SW 1271 (cell line): ENCODE measurements at regions not wholly inside any gene's neighbourhood (a gene's known extent, or its start where the extent isn't known, plus 50 kb on each side); places are given as distances from the start of the nearest gene placed in this dataset.
"Not testable (repeated sequence)": the region's sequence is repeated elsewhere in the genome, so short reads cannot be mapped to it uniquely, and the experiment has no call there.

Experiments
- DNase-seq, 2 experiments: peaks; one replicate each; lab custom pipeline; 2025; lab: John Stamatoyannopoulos, UW

DNA sequence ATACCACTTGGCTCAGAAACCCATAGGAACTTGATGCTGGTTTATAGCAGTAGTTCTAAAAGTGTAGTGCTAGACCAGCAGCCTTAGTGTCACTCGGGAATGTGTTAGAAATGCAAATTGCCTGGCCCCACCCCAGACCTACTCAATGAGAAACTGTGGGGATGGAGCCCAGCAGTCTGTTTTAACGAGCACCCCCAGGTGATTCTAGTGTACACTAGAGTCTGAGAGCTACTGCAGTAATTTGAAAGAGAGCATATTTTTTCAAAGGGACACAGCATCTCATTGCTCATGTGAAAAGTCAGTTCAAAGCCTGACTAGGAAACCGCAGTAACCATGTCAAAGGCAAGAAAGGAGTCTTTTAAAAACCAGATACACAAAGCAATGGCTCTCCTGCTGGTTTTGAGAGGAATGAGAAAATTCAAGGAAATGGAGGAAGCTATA is 313.4 kb downstream of the SQOR start:
- DNase-seq, result no peak

DNA sequence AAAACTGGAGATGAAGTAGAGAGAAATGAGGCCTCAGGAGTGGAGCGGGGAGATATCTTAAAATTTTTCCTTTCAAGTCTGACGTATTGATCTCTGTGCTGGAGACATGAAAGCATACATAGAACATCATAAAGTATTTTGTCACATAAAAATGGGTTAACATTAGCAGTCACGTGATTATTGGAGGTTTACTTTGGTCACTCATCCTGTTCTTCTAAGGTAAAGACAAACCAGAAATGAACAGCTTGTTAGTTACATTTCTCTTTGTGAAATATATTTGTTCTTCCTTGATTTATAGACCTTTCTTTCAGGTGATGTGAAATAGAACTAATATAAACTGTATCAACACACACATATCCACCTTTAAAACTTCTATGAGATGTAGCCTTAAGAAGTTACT is 324.1 kb downstream of the SQOR start:
- no peak for DNase-seq

DNA sequence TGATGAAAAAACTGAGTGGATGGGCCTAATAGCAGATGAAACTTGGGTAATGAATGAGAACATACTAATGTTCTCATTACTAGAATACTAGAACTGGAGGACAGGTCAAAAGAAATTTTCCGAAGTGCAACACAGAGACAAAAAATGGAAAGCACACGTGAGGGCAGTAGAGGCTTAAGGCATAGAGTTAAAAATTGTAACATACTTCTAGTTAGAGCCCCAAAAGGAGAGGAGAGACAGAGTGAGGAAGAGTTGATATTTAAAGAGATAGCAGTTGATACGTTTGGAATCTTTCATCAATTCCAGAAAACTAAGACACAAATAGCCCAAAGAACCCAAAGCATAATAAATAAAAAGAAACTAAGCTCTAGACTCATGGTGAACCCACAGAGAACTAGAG is 327.9 kb downstream of the SQOR start:
- DNase-seq, result no peak

DNA sequence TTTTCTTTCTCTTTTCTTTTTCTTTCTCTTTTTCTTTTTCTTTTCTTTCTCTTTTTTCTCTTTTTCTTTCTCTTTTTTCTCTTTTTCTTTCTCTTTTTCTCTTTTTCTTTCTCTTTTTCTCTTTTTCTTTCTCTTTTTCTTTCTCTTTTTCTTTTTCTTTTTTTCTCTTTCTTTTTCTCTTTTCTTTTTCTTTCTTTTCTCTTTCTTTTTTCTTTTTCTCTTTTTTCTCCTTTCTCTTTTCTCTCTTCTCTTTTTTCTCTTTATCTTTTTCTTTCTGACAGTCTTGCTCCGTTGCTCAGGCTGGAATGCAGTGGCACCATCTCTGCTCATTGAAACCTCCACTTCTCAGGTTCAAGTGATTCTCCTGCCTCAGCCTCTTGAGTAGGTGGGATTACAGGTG is 335.7 kb downstream of the SQOR start:
- no peak for DNase-seq

DNA sequence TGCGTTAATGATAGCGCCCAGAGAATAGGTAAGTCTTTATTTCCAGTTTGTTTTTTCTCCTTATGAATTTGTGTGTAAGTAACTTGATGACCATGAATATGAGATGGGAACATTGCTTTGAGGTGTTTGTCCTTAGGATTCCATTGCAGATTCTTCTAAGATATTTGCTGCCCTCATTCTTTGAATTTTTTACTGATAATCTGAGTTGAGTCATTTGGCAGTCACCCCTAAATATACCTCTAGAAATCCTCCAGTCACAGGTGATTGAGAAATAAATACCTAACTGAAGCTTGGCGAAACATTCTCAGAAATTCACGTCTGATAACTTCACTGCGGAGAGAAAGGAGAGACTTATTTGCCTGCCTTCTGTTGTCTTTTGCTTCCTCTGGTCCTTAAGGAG is 345.5 kb downstream of the SQOR start:
- DNase-seq, result no peak

DNA sequence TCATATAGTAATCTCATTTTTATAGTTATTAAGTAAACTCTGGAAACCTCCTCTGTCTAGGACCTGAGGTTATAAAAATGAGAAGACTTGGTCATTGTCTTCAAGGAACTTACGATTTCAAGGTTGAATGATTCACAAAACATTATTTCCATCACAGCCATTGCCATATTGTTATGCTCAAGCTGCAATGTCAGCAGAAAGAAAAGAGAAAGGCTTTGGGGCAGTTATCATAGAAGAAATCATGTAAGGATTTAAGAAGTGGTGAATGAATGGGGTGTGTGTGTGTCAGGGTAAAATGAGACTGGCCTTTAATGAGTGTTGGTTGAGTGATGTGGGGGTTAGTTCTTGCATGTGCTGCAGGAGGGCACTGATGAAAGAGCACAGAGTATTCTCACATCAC is 346.8 kb downstream of the SQOR start:
- DNase-seq, result no peak

DNA sequence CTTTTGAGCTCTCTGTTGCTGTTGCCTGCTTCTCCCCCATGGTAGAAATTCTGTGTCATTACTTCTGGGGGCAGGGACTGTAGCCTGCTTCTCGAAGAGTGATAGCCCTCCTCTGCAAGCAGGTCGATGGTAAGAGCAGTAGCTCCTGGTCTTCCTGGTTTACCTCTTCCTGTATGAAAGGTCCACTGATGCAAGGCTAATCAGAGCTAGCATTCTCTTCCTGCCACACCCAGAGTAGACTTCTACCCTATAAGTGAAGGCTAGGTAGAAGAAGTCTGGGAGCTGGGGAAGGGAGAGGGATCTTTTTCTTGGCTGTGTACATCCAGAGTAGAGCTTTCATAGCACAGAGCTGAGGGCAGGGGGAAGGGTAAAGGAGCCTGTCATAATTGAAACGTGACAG is 357.0 kb downstream of the SQOR start:
- no peak for DNase-seq

DNA sequence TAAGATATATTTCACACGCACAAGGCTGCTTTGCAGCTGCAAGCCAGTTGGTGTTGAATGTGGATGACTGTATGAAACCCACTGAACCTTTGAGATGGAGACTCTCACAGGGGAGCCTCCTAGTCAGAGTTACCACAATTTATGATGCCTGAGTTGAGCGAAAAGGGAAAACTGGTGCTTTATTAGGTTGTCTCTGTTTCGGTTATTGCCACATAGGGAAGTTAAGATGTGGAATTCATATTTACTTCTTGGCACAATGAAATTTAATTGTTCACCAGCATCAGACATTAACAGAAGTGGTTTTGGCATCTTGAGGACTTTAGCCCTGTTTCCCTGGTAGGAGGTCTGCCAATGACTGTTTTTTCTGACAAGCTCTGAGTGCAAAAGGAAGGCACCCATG is 358.2 kb downstream of the SQOR start:
- DNase-seq, result no peak

DNA sequence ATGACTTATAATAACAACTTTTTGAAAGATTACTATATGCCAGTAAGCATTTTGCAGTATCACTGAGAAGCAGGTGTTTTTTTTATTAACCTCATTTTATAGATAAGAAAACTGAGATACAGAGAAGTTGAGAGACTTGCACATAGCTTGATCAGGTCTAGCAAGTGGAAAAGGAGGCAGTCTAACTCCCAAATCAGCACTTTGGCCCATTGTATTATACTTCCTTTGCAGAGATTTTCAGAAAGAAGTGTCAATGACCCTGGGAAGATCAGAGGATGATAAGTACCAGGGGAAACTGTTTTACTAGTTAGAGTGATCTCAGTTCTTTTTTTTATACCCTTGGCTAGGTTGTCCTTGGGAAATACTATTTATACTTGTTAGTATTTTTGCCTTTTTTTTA is 358.7 kb downstream of the SQOR start:
- no peak for DNase-seq

DNA sequence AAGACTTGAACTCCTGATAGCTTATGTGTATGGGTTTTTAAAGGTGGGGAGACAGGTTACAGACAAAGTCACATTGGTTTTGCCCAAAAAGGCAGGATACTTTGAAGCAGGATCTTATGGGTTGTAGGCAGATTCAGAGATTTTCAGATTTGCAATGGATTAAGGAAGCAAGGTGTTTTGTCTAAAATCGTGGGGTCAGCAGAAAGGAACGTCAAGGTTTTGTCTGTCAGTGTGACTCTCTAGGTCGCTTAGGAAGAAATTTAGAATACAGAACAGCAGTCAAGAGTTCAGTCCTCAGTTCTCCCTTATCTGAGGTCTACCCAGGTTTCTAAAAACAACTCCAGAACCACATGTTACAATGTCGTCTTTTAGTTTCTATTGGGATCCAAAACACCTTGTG is 361.0 kb downstream of the SQOR start:
- no peak for DNase-seq

DNA sequence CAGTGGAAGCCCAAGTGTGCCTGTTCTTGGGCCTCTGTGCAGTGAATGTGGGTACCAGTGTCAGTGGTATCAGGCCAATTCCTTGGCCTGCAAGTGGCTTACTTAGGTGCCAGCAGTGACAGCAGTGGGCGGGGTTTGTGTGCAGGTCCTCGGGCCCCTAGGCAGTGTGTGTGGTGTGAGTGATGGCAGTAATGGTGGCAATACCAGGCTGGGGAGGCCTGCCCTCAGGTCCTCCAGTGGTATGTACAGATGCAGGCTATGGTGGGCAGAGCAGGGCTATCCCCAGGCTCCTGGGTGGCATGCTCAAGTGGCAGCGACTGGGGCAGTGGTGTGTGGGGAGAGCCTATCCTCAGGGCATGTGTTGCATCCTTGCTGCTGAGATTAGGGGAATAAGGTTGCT is 379.7 kb downstream of the SQOR start:
- DNase-seq, result no peak

DNA sequence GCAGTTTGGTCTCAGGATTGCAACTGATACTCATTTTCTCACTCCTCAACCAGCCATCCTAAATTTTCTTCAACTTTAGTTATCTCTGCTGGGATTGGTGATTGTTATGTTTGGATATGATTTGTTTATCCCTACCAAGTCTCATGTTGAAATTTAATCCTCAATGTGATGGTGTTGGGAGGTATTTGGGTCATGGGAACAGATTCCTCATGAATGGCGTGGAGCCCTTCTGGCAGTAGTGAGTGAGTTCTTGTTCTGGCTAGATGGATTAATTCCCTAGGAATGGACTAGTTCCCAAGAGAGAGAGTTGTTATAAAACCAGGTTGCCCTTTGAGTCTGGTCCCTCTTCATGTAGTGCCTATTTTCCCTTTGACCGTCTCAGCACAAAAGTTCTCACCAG is 399.9 kb downstream of the SQOR start:
- DNase-seq, result no peak

DNA sequence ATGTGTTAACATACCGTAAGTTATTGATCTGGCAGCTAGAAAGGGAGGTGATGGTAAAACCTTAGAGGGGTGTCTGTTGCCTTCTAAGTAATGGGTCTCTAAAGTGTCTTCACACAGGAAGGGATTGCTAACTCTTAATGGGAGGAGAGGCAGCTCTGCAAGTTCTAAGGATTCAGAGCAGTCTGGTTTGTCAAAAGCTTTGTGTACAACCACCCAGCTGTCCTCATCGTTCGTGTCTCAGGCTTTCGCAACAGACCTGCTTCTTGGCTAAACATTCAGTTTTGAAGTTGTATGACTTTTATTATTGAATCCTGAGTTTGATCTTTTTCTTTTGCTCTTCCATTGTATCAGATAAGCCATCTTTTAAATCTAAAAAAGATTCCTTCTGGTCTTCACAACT is 404.9 kb downstream of the SQOR start:
- no peak for DNase-seq

DNA sequence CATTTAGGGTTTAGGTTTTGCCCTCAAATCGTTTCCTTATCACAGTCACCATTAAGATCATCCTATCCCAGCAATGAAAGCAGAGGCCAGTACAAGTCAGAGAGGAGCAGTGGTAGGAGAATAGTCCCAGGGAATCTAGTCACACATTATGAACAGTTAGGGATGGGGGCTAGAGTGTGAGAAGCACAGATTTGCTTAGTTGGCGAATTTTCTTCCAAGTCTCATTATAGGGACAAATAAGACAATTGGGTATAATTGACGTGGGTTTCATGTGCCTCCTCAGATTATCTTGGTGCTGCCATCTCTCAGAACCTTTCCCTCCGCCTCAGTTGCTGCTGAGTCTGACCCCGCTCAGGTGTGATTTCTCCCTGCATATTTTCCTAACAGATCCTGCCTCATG is 407.1 kb downstream of the SQOR start:
- DNase-seq, result no peak

DNA sequence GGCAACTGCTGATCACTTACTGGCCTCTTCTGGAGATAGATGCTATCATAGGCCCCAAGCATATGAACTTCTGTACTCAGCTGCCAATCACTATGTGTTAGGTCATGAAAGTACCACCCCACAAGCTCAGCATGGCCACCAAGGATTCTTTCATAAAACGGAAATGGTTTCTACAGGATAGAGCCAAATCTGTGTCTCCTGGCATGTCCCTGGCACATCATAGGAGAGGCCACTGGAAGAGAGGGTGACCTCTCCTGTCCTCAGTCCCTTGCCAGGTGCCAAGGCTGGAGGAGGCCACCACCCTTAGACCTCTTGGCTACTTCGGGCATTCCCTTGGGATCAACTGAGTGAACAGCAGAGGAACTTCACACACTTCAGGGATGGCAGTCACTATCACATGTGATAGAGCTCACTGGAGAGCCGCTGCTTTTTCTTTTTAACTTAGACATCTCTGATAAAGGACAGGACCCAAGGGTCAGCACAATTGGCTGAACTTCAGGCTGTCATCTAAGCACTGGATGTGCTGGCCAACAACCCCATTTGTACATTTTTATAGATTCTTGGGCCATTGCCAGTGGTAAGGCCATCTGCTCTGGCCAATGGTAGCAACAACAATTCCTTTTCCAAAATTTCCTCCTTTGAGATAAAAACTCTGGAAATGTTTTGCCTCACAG is 425.2 kb downstream of the SQOR start:
- no peak for DNase-seq

DNA sequence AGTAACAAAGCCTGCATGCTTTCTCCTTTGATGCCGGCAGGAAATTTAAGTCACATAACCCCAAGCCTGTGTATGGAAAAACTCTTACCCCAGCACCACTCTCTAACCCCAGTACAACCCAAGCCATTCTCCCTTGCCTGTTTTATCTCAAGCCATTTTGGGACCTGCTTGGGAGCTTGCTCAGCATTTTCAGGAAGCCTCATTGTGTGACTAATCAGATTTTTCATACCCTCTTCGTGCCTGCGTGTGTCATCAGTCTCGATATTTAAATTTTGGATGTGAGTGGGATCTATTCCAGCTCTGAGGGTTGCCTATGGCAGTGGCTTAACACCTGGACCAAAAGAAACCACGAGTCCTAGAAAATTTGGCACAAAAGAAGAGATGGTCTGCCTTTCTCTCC is 426.2 kb downstream of the SQOR start:
- DNase-seq, result no peak

DNA sequence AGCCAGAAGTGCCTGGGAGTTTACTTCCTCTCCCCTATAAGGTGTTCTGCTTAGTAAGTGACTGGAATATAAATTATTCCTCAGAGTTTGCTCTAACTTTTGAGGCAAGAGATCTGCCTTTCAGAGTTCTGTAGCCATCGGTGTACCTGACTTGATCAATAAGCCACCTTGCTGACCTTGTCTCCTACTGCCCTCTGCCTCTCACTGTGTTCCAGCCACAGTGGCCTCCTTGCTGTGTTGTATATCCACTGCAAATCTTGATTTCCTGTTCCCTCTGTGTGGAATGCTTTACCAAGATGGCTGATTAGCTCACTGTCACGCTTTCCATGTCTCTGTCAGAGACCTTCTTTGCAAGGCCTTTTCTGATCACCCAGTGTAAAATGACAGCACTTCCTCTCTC is 442.4 kb downstream of the SQOR start:
- no peak for DNase-seq

DNA sequence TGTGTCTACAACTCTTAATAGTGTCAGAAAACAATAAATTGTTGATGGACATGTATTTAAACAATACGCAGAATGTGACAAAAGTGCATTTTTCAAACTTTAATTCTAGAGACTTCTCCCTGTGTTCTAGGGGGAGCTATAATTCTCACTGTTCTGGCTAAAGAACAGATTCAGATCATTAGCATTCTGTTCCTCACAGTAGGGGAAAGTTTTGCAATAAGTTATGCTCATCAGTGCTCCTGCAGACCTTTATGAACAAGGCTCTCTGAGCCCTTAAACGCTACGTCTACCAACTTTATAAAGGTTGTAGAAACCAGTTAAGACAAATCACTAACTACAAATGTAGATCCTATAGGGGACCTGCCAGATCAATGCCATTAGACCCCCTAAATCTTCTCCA is 444.2 kb downstream of the SQOR start:
- no peak for DNase-seq

DNA sequence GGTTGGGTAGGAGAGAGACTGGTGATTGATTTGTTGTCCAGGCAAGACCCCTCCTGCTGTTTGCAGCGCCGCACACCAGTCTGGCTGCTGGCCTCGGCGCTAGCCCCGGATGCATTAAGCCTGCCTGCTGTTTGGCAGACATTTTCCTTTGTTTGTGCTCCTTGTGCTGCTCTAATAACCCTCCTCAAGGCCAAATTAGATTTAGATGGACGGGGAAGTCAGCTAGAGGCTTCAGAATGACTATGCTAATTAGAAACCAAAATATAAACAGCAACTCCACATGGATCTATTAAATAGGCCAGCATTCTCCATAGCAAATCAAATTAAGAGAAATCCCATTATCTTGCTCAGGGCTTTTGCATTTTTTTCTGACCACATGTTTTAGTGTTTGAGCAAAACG is 445.2 kb downstream of the SQOR start:
- no peak for DNase-seq

DNA sequence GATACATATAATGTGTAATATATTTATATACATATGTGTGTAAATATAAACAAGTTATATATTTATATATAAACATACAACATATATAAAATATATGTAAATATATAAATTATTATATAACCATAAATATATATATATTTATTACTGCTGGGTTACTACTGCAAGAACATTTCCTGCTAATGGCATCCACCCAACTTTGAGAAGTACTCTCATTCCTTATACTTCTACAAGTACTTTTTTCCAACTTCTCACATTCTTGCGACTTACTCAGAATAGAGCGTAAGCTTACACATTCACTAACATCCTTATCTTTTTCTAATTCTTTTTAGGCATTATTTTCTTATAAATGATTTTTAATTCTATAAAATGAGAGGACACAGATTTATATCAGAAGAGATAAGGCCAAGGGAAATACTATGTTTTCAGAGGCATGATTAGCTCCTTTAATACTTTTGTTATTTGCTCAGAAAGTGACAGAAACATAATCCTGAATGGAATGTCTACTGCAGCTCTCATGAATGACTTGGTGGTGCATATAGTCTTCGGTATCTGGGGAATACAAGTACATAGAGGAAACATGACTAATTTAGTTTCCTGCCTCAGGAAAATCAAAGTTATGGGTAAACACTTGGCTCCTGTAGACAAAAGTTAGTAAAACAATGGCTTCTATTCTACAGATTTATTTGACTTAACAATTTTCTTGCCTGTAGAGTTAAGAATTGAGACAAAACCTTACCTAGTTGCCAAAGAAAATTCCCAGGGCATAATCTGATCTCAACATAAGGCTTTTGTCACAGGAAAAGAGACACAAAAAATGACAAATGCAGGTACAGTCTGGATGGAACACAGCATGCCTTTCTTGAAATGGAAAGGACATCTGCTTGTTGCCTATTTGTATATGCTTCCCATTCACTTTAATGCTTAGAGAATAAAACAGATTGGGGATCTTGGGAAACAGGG is 453.9 kb downstream of the SQOR start:
- DNase-seq, result no peak

DNA sequence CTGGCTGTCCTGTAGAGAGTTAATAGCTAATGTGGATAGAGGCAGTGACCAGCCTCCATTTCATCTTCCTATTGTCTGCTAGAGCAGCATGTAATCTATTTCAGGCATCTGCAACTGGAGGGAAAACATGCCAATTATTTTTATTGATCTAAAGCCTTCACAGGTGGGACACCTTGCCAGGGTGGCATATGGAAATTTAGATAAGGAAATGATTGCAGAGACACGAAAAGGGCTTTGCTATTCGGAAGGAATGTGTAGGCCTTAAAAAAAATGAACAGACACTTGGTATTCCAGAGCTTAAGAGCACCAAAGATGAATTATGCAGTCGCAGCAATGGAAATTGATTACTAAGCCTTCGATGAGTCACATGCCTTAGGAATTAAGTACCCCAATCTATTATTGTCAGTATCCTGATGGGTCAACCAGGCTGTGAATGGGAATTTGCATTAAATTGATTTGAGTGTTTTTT is 454.7 kb downstream of the SQOR start:
- no peak for DNase-seq

DNA sequence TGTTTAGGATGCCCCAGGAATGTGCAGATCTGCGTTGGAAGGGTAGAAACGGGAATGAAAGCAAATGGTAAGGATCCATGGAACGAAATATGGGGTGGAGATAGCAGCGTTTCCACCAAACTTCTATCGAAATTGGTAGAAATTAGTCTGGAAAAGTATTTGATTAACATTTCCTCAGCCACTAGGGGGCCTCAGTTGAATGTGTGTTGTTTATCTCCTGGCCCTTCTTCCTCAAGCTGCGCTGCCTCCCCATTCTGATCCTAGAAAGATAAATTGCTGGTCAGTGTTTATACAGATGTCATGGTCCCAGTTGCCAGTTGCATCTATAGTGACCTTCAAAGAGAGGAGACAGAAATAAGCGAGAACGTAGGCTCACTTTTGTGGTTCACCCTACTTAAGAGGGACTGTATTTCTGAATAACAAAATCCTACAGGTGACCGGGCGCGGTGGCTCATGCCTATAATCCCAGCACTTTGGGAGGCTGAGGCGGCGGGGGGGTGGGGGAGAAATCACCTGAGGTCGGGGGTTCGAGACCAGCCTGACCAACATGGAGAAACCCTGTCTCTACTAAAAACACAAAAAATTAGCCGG is 457.1 kb downstream of the SQOR start:
- DNase-seq, result peak in 1 of 2 experiments; percentile 7

DNA sequence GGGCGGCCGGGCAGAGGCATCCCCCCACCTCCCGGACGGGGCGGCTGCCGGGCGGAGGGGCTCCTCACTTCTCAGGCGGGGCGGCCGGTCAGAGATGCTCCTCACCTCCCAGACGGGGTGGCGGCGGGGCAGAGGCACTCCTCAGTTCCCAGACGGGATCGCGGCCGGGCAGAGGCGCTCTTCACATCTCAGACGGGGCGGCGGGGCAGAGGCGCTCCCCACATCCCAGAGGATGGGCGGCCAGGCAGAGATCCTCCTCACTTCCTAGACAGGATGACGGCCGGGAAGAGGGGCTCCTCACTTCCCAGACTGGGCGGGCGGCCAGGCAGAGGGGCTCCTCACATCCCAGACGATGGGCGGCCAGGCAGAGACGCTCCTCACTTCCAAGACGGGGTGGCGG is 463.2 kb downstream of the SQOR start:
- not testable (repeated sequence) for DNase-seq
